ENCODE measurements at regions not wholly inside any gene's neighbourhood (a gene's known extent, or its start where the extent isn't known, plus 50 kb on each side); places are given as distances from the start of the nearest gene placed in this dataset.
A peak's percentile ranks its signal among the peaks of the same experiment; 100 is the strongest.

DNA sequence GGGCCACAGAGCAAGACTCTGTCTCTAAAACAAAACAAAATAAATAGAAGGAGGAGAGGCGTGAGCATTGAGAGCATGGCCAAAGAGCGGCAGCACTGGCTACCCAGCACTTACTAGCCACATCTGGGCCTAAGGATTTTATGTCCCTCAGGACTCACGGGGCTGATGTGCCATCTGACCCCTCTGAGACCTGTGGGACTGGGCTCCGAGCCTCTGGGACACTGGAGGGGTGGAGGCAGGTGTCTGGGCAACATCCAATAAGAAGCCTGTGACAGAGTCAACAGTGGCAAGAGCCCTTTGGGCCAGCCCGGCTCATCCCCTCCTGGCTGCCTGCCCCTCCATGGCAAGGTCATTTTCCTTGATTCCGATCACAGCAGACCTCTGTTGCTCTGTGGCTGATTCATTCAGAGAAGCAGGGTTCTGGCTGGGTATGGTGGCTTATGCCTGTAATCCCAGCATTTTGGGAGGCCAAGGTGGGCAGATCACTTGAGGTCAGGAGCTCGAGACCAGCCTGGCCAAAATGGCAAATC lies 60.7 kb downstream of the RRM2 start:
- no peaks in the 10 kb centered on the region for H3K27me3 Mint-ChIP-seq
- H3K9me3 Mint-ChIP-seq = peaks cover 0 to 6% of the 10 kb centered on the region in 2 donors
- DNase-seq (no peak), ATAC-seq (no peak)
- no peaks in the 10 kb centered on the region for H3K4me1 Mint-ChIP-seq
- peak overlapping the region in 1 of 2 donors; percentile 74 for H3K27ac Mint-ChIP-seq
- H3K4me3 Mint-ChIP-seq = no peak overlapping the region

- no peaks in the 10 kb centered on the region for H3K27me3 Mint-ChIP-seq
- H3K4me1 Mint-ChIP-seq = no peaks in the 10 kb centered on the region
- H3K9me3 Mint-ChIP-seq = peaks cover under 1 to 6% of the 10 kb centered on the region in 2 donors
- peak overlapping the region in 1 of 2 donors; percentile 20 for H3K27ac Mint-ChIP-seq
- DNase-seq (no peak), ATAC-seq (no peak)
- no peak overlapping the region for H3K4me3 Mint-ChIP-seq
Observed at GRCh38 chr2:10184421-10184820, 61.9 kb downstream of the RRM2 start.

DNA sequence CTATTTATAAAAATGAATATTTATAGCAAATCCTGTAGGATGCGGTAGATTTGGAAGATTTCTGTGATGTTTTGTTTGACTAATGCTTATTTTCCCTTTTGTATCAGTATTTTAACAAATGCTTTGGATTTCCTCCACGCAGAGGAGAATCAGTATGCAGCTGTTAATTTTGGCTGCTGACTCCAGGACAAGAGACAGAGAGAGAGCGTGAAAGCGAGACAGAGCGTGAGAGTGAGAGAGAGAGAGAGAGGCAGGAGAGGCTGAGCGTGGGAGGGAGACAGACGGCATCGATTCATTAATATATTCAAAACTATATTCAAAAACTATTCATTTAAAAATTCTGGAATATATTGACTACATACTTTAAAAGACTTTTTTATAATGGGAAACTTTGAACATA lies 62.5 kb downstream of the RRM2 start:
- H3K27me3 Mint-ChIP-seq = no peaks in the 10 kb centered on the region
- H3K4me3 Mint-ChIP-seq = no peak overlapping the region
- ATAC-seq = no peak
- no peaks in the 10 kb centered on the region for H3K4me1 Mint-ChIP-seq
- DNase-seq = no peak
- H3K27ac Mint-ChIP-seq = peak overlapping the region in 1 of 2 donors; percentile 42
- peaks cover 7 to 11% of the 10 kb centered on the region in 2 donors for H3K9me3 Mint-ChIP-seq

DNA sequence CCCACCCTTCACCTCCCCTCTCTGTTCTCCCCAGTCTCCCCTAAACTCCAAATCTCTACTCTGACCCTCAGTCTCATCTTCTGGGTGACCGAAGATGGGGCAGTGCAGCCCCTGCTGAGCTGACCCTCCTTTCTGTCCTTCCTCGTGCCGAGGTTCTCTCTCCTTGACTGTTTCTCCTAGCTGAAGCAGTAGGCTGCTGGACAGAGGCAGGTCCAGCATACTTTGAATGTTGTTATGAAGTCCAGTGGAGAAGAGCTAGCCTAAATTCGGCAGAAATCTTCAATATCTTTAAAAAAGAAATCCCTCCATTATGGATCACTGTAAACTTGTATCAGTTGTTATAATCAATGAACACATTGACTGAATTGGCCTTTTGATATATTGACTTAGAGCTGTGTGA lies 63.2 kb downstream of the RRM2 start:
- Mint-ChIP-seq H3K4me3 (no peak overlapping the region), H3K9me3 (peaks cover 14 to 18% of the 10 kb centered on the region in 2 donors), H3K4me1 (no peaks in the 10 kb centered on the region), H3K27ac (peak overlapping the region in 1 of 2 donors; percentile 29), H3K27me3 (no peaks in the 10 kb centered on the region)
- no peak for ATAC-seq
- no peak for DNase-seq

GRCh38 chr2:10186868-10187535 lies 64.5 kb downstream of the RRM2 start:
- Mint-ChIP-seq H3K27me3 (no peaks in the 10 kb centered on the region), H3K27ac (no peak overlapping the region), H3K4me1 (no peaks in the 10 kb centered on the region), H3K9me3 (peaks cover 12 to 15% of the 10 kb centered on the region in 2 donors), H3K4me3 (no peak overlapping the region)
- ATAC-seq (no peak), DNase-seq (no peak)

DNA sequence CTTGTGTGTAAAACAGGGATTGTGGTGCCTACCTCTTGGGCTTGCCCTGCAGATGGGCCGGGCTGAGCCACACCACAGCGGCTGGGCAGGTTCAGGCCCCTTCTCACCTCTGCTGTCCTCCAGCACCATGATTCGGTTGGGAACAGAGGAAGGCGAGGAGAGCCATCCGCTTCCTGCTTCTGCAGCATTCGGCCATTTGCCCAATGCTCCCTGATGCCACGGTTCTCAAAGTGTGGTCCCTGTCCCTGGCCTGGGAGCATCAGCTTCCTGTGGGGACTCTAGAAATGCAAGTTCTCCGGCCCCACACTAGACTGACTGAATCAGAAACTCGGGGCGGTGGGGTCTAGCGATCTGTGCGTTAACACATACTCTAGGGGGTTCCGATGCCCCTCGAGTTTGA lies 65.1 kb downstream of the RRM2 start:
- ATAC-seq (no peak), DNase-seq (no peak)
- H3K27me3 Mint-ChIP-seq = no peaks in the 10 kb centered on the region
- peaks cover 12 to 15% of the 10 kb centered on the region in 2 donors for H3K9me3 Mint-ChIP-seq
- no peak overlapping the region for H3K27ac Mint-ChIP-seq
- H3K4me1 Mint-ChIP-seq = peaks cover under 1% of the 10 kb centered on the region
- H3K4me3 Mint-ChIP-seq = no peak overlapping the region

GRCh38 chr2:10188211-10188610 lies 65.7 kb downstream of the RRM2 start:
- no peak overlapping the region for H3K4me3 Mint-ChIP-seq
- no peak for DNase-seq
- H3K9me3 Mint-ChIP-seq = peaks cover 12 to 15% of the 10 kb centered on the region in 2 donors

DNA sequence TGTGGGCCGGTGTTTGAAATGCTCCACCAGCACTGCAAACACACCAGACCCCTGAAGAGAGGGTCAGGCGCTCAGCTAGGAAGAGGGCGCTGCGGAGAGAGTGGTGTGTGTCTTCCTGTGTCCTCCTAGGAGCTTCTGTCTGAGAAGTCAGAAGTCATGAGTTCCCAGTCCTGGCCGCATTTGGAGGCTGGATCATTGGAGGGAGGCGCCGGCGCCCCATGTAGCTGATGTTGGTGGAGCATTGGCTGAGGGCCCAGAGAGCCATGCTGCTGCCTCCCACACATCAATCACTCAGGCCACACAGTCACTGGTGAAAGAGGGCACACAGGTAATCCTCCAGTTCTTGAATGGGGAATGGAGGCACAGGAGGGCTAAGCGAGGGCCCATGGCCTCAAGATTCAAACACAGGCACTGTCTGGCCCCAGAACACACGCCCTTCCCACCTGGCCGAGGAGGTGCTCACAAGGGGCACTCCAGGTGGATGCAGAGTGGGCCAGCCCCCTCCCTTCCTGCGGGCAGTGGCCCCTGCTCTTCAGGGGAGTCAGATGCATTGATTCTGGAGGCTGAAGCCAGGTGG lies 66.3 kb downstream of the RRM2 start:
- H3K27ac Mint-ChIP-seq = no peak overlapping the region
- DNase-seq (no peak), ATAC-seq (no peak)
- peaks cover 12 to 15% of the 10 kb centered on the region in 2 donors for H3K9me3 Mint-ChIP-seq
- H3K27me3 Mint-ChIP-seq = no peaks in the 10 kb centered on the region
- H3K4me3 Mint-ChIP-seq = no peak overlapping the region
- peaks cover 5% of the 10 kb centered on the region for H3K4me1 Mint-ChIP-seq

More at GRCh38 chr2:10188211-10188610, 65.7 kb downstream of the RRM2 start:
- ATAC-seq = no peak
- Mint-ChIP-seq H3K27ac (peak overlapping the region in 1 of 2 donors; percentile 55), H3K4me1 (peaks cover 5% of the 10 kb centered on the region), H3K27me3 (no peaks in the 10 kb centered on the region)

GRCh38 chr2:10190255-10190654 lies 67.7 kb downstream of the RRM2 start:
- Mint-ChIP-seq H3K27ac (no peak overlapping the region), H3K4me3 (no peak overlapping the region), H3K9me3 (peaks cover 12 to 15% of the 10 kb centered on the region in 2 donors)

GRCh38 chr2:10190737-10191532 lies 68.4 kb downstream of the RRM2 start:
- H3K27me3 Mint-ChIP-seq = no peaks in the 10 kb centered on the region
- H3K9me3 Mint-ChIP-seq = peaks cover 12 to 15% of the 10 kb centered on the region in 2 donors
- ATAC-seq (no peak), DNase-seq (no peak)
- peaks cover 5% of the 10 kb centered on the region for H3K4me1 Mint-ChIP-seq
- H3K4me3 Mint-ChIP-seq = no peak overlapping the region
- H3K27ac Mint-ChIP-seq = peak overlapping the region; percentile 72 to 92

More at GRCh38 chr2:10190255-10190654, 67.7 kb downstream of the RRM2 start:
- Mint-ChIP-seq H3K27me3 (no peaks in the 10 kb centered on the region), H3K4me1 (peaks cover 5% of the 10 kb centered on the region)
- peak; percentile 15 for ATAC-seq
- DNase-seq = no peak

- H3K27ac Mint-ChIP-seq = peak overlapping the region; percentile 72 to 92
- no peaks in the 10 kb centered on the region for H3K27me3 Mint-ChIP-seq
- no peak for DNase-seq
- no peak for ATAC-seq
- peaks cover 5% of the 10 kb centered on the region for H3K4me1 Mint-ChIP-seq
- peaks cover 12 to 15% of the 10 kb centered on the region in 2 donors for H3K9me3 Mint-ChIP-seq
- H3K4me3 Mint-ChIP-seq = no peak overlapping the region
Observed at GRCh38 chr2:10191554-10191953, 69.0 kb downstream of the RRM2 start.

DNA sequence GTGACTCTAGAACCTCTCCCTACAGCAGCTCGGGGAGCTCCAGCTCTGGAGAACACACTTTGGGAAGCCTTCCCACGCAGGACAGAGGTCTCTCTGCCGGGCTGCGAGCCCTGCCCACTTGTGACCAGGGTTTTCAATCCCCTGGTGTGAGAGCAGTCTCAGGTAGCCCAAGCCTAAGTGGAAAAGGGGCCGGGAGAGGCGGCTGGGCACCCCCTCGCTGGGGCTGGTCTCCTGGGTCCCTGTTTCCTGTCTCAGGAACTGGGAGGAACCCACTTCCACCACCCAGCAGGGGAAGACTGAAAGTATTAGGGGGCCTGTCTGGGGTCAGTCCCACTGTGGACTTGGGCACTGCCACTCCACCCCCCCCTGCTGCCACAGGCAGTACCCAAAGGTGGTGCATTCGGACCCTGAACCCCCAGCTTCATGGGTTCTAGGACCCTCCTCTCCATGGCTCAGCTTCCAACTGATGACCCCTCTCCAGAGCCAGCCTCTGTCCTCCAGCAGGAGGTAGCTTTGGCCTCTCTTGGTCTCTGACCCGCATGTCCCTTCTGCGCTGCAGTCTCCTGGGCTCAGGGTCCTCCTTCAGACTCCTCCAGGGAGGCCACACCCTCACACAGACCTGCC lies 70.0 kb downstream of the RRM2 start:
- H3K4me1 Mint-ChIP-seq = peaks cover 5% of the 10 kb centered on the region
- DNase-seq (no peak), ATAC-seq (no peak)
- H3K9me3 Mint-ChIP-seq = peaks cover 12 to 15% of the 10 kb centered on the region in 2 donors
- H3K27me3 Mint-ChIP-seq = no peaks in the 10 kb centered on the region
- H3K4me3 Mint-ChIP-seq = no peak overlapping the region
- H3K27ac Mint-ChIP-seq = no peak overlapping the region

GRCh38 chr2:10193276-10193795 lies 70.8 kb downstream of the RRM2 start:
- Mint-ChIP-seq H3K4me1 (peaks cover 5% of the 10 kb centered on the region), H3K27ac (no peak overlapping the region), H3K9me3 (peaks cover 12 to 15% of the 10 kb centered on the region in 2 donors), H3K27me3 (no peaks in the 10 kb centered on the region), H3K4me3 (no peak overlapping the region)
- ATAC-seq (no peak), DNase-seq (no peak)

GRCh38 chr2:10193851-10194820 lies 71.6 kb downstream of the RRM2 start:
- Mint-ChIP-seq H3K27me3 (no peaks in the 10 kb centered on the region), H3K4me1 (peaks cover 5% of the 10 kb centered on the region), H3K9me3 (peaks cover 12 to 15% of the 10 kb centered on the region in 2 donors), H3K4me3 (no peak overlapping the region), H3K27ac (peak overlapping the region in 1 of 2 donors; percentile 65)
- DNase-seq (no peak), ATAC-seq (no peak)

All from stimulated activated naive CD8-positive, alpha-beta T cell treated with anti-CD3 and anti-CD28 coated beads, Interleukin-15, amount 100 ng/mL, for 72 hours (primary cell).